ENCODE measurements at regions not wholly inside any gene's neighbourhood (a gene's known extent, or its start where the extent isn't known, plus 50 kb on each side); places are given as distances from the start of the nearest gene placed in this dataset.

DNA sequence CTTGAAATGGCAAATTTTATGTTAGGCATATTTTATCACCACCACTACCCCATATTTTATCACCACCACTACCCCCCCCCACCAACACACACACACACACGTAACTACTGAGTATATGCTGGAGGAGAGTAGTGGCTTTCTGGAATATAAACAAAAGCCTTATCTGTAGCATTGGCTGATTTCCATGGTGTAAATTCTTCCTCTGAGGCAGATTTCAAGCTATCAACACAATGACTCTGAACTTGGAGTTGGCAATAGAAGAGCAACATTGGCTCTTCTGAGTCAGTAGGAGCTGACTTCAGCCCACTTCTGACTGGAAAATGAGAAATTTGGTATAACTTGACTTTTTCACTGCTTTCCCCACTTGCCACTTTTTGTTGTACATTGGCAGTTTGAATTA lies 143.0 kb downstream of the CAVIN4 start:
- ChIA-PET POLR2A (no interaction called here), CTCF (interaction anchor here (0.9 kb wide), 1 partner anchor 12 kb away, joined by 3 read pairs; no protein-coding TSS in a partner anchor)
- no peak for DNase-seq (ENCODE audit: extremely low spot score)
- TF ChIP-seq, protein P1, sequence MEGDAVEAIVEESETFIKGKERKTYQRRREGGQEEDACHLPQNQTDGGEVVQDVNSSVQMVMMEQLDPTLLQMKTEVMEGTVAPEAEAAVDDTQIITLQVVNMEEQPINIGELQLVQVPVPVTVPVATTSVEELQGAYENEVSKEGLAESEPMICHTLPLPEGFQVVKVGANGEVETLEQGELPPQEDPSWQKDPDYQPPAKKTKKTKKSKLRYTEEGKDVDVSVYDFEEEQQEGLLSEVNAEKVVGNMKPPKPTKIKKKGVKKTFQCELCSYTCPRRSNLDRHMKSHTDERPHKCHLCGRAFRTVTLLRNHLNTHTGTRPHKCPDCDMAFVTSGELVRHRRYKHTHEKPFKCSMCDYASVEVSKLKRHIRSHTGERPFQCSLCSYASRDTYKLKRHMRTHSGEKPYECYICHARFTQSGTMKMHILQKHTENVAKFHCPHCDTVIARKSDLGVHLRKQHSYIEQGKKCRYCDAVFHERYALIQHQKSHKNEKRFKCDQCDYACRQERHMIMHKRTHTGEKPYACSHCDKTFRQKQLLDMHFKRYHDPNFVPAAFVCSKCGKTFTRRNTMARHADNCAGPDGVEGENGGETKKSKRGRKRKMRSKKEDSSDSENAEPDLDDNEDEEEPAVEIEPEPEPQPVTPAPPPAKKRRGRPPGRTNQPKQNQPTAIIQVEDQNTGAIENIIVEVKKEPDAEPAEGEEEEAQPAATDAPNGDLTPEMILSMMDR (IDR thresholded peaks at IDR 0.05; ENCODE audit: control extremely low read depth, extremely low read depth, low read depth, missing control alignments), result no peak

GRCh38 chr9:100724886-100725285 lies 147.0 kb downstream of the CAVIN4 start:
- TF ChIP-seq, protein P1 (IDR thresholded peaks at IDR 0.05; ENCODE audit: control extremely low read depth, extremely low read depth, low read depth, missing control alignments), result no peak
- CTCF ChIA-PET, result interaction anchor here (1.2 to 2.2 kb wide), 2 partner anchors 10 to 18 kb away, joined by 3 to 11 read pairs; no protein-coding TSS in a partner anchor
- POLR2A ChIA-PET, result no interaction called here
- no peak for DNase-seq (ENCODE audit: extremely low spot score)

DNA sequence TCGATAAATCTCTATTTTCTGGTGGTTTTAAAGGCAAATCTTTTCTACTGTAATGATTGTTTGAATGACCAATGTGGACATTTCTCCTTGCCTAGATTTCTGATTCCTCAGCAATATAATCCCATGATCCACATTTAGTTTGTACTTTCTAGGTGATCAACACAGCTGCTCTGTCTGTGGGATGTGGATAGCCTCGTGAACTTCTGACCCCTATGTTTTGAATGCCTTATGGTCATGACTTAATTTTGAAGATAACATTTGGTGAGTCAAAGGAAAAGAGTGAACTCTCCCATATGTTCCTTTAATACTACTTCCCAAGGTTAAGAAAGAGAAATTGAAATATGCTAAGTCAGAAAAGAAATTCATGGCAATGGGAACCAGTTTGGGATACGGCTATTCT lies 147.5 kb downstream of the CAVIN4 start:
- no peak for DNase-seq (ENCODE audit: extremely low spot score)
- TF ChIP-seq, protein P1 (IDR thresholded peaks at IDR 0.05; ENCODE audit: control extremely low read depth, extremely low read depth, low read depth, missing control alignments), result no peak
- ChIA-PET POLR2A (no interaction called here), CTCF (interaction anchor here (1.2 to 2.2 kb wide), 4 partner anchors 11 to 24 kb away, joined by 3 to 11 read pairs (median 3); no protein-coding TSS in a partner anchor)

GRCh38 chr9:100729336-100729895 lies 151.5 kb downstream of the CAVIN4 start:
- CTCF ChIA-PET, result interaction anchor here (1.0 to 3.1 kb wide), 2 partner anchors 11 to 15 kb away, joined by 4 to 11 read pairs; no protein-coding TSS in a partner anchor
- TF ChIP-seq, protein P1 (IDR thresholded peaks at IDR 0.05; ENCODE audit: control extremely low read depth, extremely low read depth, low read depth, missing control alignments), result no peak
- DNase-seq (ENCODE audit: extremely low spot score), result no peak
- POLR2A ChIA-PET, result no interaction called here

- DNase-seq (ENCODE audit: extremely low spot score), result no peak
- POLR2A ChIA-PET, result no interaction called here
- TF ChIP-seq, protein P1 (IDR thresholded peaks at IDR 0.05; ENCODE audit: control extremely low read depth, extremely low read depth, low read depth, missing control alignments), result no peak
- CTCF ChIA-PET, result interaction anchor here (1.0 to 3.1 kb wide), 2 partner anchors 11 to 16 kb away, joined by 4 to 11 read pairs; no protein-coding TSS in a partner anchor
Observed at GRCh38 chr9:100730086-100730485, 152.2 kb downstream of the CAVIN4 start.

DNA sequence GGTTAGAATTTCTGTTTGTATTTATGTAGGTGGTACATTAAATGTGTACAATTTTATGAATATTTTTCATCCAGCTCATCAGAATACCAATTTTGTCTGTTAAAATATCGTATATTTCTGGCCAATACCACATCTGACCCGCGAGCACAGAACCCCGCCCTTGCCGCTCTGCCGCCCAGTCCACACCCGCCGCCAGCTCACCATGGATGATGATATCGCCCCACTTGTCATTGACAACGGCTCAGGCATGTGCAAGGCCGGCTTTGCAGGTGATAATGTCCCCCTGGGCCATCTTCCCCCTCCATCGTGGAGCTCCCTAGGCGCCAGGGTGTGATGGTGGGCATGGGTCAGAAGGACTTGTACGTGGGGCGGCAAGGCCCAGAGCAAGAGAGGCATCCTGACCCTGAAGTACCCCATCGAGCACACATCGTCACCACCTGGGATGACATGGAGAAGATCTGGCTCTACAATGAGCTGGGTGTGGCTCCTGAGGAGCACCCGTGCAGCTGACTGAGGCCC lies 153.2 kb downstream of the CAVIN4 start:
- ChIA-PET POLR2A (no interaction called here), CTCF (interaction anchor here (1.2 to 3.1 kb wide), 2 partner anchors 17 to 21 kb away, joined by 3 to 11 read pairs; no protein-coding TSS in a partner anchor)
- TF ChIP-seq, protein P1 (IDR thresholded peaks at IDR 0.05; ENCODE audit: control extremely low read depth, extremely low read depth, low read depth, missing control alignments), result no peak
- no peak for DNase-seq (ENCODE audit: extremely low spot score)

All from GM10248 (cell line).